GM18520 (cell line): ENCODE measurements at regions not wholly inside any gene's neighbourhood (a gene's known extent, or its start where the extent isn't known, plus 50 kb on each side); places are given as distances from the start of the nearest gene placed in this dataset.

Source experiments
- ATAC-seq: cut with Tn5 transposase; IDR thresholded peaks from one replicate; pipeline ENCODE4 v1.9.1; 2021; ENCODE audit not compliant: unreplicated experiment

DNA sequence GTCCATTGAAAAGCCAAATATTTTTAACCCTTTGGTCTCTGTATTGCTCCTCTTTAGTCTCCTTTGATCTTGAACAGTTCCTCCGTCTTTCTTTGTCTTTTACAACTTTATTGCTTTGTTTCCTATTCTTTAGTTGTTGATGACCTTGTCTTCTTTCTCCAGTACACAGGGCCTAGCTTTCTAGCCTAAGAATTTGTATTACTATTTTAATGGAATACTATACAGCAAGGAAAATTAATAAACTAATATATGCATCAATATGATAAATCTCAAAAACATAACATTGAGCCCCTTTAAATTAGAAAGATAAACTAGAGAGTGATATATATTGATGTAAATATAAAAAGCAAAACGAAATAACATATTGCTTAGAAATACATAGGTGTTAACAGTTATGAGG, 88.7 kb downstream of the NR1D2 start:
- ATAC-seq, result no peak

DNA sequence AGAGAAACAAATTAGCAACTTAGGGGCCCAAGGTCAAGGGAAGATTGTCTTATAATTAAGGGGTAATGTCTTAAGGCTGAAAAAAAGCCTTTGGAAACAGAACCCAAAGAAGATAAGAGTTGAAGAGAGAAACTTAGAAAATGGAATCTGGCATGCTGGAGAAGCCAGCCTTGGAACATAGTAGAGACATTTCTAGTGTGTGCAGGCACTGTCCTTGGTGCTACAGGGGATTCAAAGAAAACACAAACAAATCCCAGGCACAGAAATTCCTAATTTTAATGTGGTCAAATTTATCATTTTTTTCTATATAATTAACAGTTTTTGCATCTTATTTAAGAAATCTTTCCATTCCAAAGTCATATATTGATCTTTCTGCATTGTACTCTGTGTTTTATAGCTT, 89.4 kb downstream of the NR1D2 start:
- ATAC-seq, result no peak

DNA sequence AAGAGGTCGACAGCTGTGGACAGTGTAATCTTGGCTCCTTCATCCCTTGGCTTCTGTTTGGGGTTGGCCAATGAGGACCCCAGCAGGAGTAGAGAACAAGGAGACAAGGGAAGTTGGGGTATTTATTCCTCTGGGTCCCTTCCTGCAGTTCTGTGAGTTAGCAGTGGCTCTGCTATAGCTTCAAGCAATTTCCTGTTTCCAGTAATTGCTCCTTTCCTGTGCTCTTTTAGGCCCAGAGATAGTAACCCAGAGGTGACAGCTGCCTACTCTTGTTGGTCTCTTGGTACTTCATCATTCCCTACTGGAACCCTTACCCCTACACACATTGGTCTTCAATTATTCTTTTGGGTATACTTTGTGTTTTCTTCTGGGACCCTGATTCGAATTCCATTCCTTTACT, 92.9 kb downstream of the NR1D2 start:
- no peak for ATAC-seq

DNA sequence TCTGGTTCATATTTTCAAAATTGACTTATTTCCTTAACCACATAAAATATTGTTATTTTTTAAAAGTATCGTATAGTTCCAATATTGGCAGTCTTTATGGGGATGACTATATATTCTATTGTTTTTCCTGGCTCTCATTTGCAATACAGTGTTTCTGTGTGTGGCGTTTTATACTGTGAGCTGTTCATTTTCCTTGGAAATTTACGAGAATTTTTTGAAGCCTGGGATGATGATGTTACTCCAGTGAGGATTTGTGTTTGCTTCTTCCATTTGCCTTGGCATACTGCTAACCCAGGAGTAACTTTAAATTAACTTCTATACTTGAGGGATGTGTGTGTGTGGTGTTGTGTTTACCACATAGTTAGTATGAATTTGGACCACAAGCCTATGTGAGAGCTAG, 95.2 kb downstream of the NR1D2 start:
- ATAC-seq, result no peak

- ATAC-seq, result no peak
Measured at GRCh38 chr3:24042174-24043059, 97.3 kb downstream of the NR1D2 start.

GRCh38 chr3:24043168-24043567, 98.1 kb downstream of the NR1D2 start:
- no peak for ATAC-seq

DNA sequence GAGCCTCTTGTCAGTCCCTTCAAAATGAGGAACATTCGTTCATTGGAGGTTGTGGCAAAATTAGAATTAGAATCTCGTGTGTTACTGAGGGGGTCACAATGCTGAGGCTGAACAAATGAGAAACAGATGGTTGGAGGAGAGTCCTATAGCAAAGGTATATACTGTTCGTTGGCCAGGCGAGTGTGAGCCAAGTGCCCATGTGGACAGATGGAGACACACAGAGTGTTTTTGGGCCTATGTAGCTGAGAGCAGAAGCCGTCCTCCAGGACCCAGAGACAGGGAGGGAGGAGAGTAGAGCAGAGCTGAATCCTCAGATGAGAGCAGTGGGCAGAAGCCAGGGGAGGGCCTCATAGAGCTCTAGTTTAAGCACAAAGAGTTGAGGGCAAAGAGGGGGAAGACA, 98.9 kb downstream of the NR1D2 start:
- no peak for ATAC-seq

GRCh38 chr3:24046214-24046613, 101.1 kb downstream of the NR1D2 start:
- no peak for ATAC-seq

DNA sequence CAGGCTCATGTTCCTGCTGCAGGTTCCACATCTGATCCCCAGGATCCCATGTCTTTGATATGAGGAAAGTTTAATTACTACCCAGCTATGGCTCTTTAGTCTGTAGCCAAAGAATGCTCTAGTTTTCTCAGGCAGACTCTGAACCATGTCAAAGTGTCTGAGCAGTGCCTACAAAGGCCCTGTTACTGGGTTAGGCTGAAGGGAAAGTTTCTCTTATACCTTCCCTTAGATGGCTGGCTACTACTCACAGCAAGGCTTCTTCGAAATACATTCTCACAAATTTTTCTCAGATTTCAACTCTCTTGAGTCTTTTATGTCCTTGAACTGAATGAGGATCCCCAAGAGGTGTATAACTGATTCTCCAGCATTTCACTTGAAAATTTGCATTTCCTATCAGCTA, 102.4 kb downstream of the NR1D2 start:
- ATAC-seq, result peak; percentile 9

DNA sequence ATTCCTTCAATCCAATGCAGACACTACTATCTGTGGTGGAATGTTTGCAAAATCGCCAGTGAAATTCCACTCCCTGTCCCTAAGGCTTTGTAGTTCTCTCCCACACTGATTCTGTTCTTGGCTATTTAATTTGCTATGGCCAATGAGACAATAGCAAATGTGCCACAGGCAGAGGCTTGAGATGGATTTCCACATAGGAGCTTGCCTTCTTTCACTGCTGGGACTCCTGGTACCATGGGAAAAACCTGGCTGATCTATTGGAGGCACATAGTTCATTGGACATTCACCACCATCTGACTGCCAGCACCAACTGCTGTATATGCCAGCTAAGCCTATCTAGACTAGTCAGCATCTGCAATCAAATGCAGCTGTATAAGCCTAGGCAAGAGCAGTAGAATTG, 103.8 kb downstream of the NR1D2 start:
- no peak for ATAC-seq

GRCh38 chr3:24052446-24052845, 107.4 kb downstream of the NR1D2 start:
- no peak for ATAC-seq

GRCh38 chr3:24058940-24059705, 114.0 kb downstream of the NR1D2 start:
- no peak for ATAC-seq

DNA sequence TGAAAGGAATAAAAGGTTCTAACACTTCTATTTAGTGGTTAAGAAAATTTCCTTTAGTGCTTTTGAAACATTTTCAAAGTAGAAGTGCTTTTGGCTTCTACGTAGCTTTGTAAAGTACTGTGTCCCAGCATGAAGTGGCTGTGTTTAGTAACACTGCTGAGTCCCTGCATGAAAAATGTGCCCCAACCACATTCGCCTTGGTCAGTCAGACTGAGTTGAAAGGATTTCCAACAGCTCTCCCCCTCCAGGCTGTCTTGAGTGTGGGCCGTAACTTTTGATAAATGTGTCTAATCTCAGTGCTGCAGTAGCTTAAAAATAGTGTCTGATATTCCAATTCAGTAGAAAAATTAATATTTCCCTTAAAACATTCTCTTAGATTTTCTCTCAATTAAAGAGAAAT, 115.0 kb downstream of the NR1D2 start:
- ATAC-seq, result no peak

DNA sequence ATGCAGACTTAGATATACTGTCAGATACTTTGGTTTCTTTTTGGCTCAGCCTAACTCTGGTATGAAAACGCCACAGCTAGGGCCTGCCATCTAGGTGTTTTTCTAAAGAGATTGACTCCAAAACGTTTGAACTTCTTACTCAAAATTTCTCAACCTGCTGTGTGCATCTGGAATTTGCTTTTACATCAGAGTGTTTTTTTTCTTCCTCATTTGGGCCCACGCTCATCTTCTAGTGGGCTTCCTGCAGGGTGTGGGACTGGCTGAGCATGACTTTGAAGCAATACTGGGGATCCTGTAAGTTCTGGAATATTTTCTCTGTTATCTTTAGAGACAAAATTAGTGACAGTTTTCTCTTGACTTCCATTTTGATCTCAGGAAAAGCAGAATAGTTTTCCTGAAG, 117.8 kb downstream of the NR1D2 start:
- ATAC-seq, result no peak
